GF-D8 (cell line): ENCODE measurements at regions not wholly inside any gene's neighbourhood (a gene's known extent, or its start where the extent isn't known, plus 50 kb on each side); places are given as distances from the start of the nearest gene placed in this dataset.

Experiments
- DNase-seq: peaks from one replicate; lab custom pipeline; 2025; lab: John Stamatoyannopoulos, UW

- no peak for DNase-seq
Measured at GRCh38 chr15:94056314-94056713, 175.0 kb upstream of the MCTP2 start.

GRCh38 chr15:94053626-94054025 is 177.7 kb upstream of the MCTP2 start:
- no peak for DNase-seq

GRCh38 chr15:94052711-94053110 is 178.7 kb upstream of the MCTP2 start:
- DNase-seq: no peak

- no peak for DNase-seq
Measured at GRCh38 chr15:94047566-94047965, 183.8 kb upstream of the MCTP2 start.

- no peak for DNase-seq
Measured at GRCh38 chr15:94042180-94042928, 189.0 kb upstream of the MCTP2 start.

GRCh38 chr15:94041746-94042145 is 189.6 kb upstream of the MCTP2 start:
- no peak for DNase-seq

- DNase-seq: no peak
Measured at GRCh38 chr15:94040541-94041248, 190.7 kb upstream of the MCTP2 start.

GRCh38 chr15:94036156-94036555 is 195.2 kb upstream of the MCTP2 start:
- DNase-seq: no peak

GRCh38 chr15:94033683-94034020 is 197.7 kb upstream of the MCTP2 start:
- no peak for DNase-seq

GRCh38 chr15:94033014-94033682 is 198.2 kb upstream of the MCTP2 start:
- DNase-seq: no peak

GRCh38 chr15:94032571-94032970 is 198.8 kb upstream of the MCTP2 start:
- DNase-seq: no peak

- DNase-seq: no peak
Measured at GRCh38 chr15:94031072-94031471, 200.3 kb upstream of the MCTP2 start.

- DNase-seq: no peak
Measured at GRCh38 chr15:94029495-94029894, 201.9 kb upstream of the MCTP2 start.

GRCh38 chr15:94028809-94029208 is 202.6 kb upstream of the MCTP2 start:
- no peak for DNase-seq

GRCh38 chr15:94028121-94028520 is 203.2 kb upstream of the MCTP2 start:
- no peak for DNase-seq

GRCh38 chr15:94027581-94027980 is 203.8 kb upstream of the MCTP2 start:
- DNase-seq: no peak

- no peak for DNase-seq
Measured at GRCh38 chr15:94026458-94027304, 204.7 kb upstream of the MCTP2 start.

GRCh38 chr15:94023531-94023930 is 207.8 kb upstream of the MCTP2 start:
- no peak for DNase-seq

- no peak for DNase-seq
Measured at GRCh38 chr15:94021621-94022320, 209.6 kb upstream of the MCTP2 start.

- no peak for DNase-seq
Measured at GRCh38 chr15:94019062-94019461, 212.3 kb upstream of the MCTP2 start.

GRCh38 chr15:94015324-94015723 is 216.0 kb upstream of the MCTP2 start:
- DNase-seq: no peak
